Right lobe of liver (tissue), 4 donors: ENCODE measurements at regions not wholly inside any gene's neighbourhood (a gene's known extent, or its start where the extent isn't known, plus 50 kb on each side); places are given as distances from the start of the nearest gene placed in this dataset.

ENCODE experiments used
- CTCF ChIP-seq, 4 donors: fragments of 200-600 bp in 3 of 4; fragments of 450-650 bp in 1 of 4; IDR thresholded peaks; one replicate each; pipeline versions ENCODE4 v1.5.1 to v1.8.0; 2016 to 2022; ENCODE audit warnings: antibody characterized with exemption in 4 of 4, mild to moderate bottlenecking in 2 of 4
- POLR2A ChIP-seq: fragments of 450-650 bp; IDR thresholded peaks from one replicate; pipeline ENCODE4 v1.6.1; 2017; ENCODE audit warnings: antibody characterized with exemption, mild to moderate bottlenecking
- donor health status: DM: no; HTN: no; CAD: no.
- donor health status: DM: no; HTN: no; CAD: no.
- donor health status: DM: no; HTN: yes; CAD: no.

- TF ChIP-seq CTCF (IDR thresholded peaks at IDR 0.05) (no peak), POLR2A (no peak)
Observed at GRCh38 chr1:215345766-215346165, 221.3 kb upstream of the KCTD3 start.
